Parathyroid adenoma (tissue), 2 donors: ENCODE measurements at regions not wholly inside any gene's neighbourhood (a gene's known extent, or its start where the extent isn't known, plus 50 kb on each side); places are given as distances from the start of the nearest gene placed in this dataset.

Experiments used
- H2AFZ ChIP-seq: fragments of 300-600 bp; sonication (generic); one replicate; pipeline ENCODE4 v1.7.0; 2017; ENCODE audit warnings: antibody characterized with exemption, mild to moderate bottlenecking
- H3K27ac ChIP-seq: fragments of 300-600 bp; sonication (generic); one replicate; pipeline ENCODE4 v1.7.0; 2017
- H3K27me3 ChIP-seq: fragments of 300-600 bp; sonication (generic); one replicate; pipeline ENCODE4 v1.7.0; 2017; ENCODE audit warnings: low read length; ENCODE audit not compliant: control insufficient read depth, insufficient read depth
- H3K36me3 ChIP-seq: fragments of 300-600 bp; sonication (generic); one replicate; pipeline ENCODE4 v1.7.0; 2017; ENCODE audit warnings: low read length; ENCODE audit not compliant: control insufficient read depth, insufficient read depth
- H3K4me1 ChIP-seq: fragments of 300-600 bp; sonication (generic); one replicate; pipeline ENCODE4 v1.7.0; 2017; ENCODE audit warnings: control low read depth
- H3K4me2 ChIP-seq: fragments of 300-600 bp; sonication (generic); one replicate; pipeline ENCODE4 v1.7.0; 2017; ENCODE audit warnings: low read length
- H3K4me3 ChIP-seq: fragments of 300-600 bp; sonication (generic); one replicate; pipeline ENCODE4 v1.7.0; 2017; ENCODE audit warnings: low read depth, low read length
- H3K79me2 ChIP-seq: fragments of 300-600 bp; sonication (generic); one replicate; pipeline ENCODE4 v1.7.0; 2017; ENCODE audit warnings: control low read depth
- H3K9ac ChIP-seq: fragments of 300-600 bp; sonication (generic); one replicate; pipeline ENCODE4 v1.7.0; 2017; ENCODE audit warnings: mild to moderate bottlenecking
- H3K9me3 ChIP-seq: fragments of 300-600 bp; sonication (generic); one replicate; pipeline ENCODE4 v1.7.0; 2017; ENCODE audit warnings: low read length; ENCODE audit not compliant: control insufficient read depth
- TF ChIP-seq, protein P1 (sequence below): fragments of 300-600 bp; sonication (generic); IDR thresholded peaks from one replicate; pipeline ENCODE4 v1.7.0; 2017; ENCODE audit warnings: antibody characterized with exemption, mild to moderate bottlenecking
- donor health status: primary hyperparathyroidism.

DNA sequence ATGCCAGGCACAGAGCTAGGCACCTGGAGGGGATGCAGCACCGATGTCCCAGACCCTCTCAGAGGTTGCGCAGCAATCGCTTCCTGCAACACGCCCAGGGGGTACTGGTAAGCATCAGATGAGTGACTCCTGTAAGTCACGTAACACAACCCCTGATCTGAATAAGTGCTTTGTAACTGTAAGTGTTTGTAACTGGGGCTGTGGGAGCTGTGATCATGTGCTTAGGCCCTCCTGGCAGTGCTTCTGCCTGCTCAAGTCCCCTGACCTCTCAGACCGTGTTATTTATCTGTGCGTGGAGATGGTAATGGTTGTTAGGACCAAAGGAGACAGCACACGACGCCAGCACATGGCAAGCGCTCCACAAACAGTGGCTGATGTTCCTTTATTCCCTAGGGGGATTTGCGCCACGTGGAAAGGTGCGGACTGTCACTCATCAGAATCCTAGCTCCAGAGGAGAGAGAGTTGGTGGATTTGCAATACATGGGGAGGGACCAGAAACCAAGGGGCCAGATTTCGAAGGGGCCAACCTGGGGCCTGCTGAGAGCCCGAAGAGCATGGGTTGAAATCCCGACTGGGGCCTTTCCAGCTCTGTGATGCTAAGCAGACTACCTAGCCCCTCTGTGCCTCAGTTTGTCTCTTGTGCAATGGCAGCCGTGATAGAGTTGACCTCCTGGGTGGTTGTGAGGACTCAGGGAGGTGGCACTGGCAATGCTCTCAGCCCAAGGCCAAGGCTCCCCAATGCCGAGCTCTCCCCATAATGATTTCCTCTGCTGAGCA is 151.8 kb downstream of the IRF8 start:
- no peak overlapping the region for H3K4me2 ChIP-seq
- H3K27me3 ChIP-seq, result peaks cover 4% of the 10 kb centered on the region
- no peak overlapping the region for H3K27ac ChIP-seq
- H3K9me3 ChIP-seq, result no peaks in the 10 kb centered on the region
- TF ChIP-seq, protein P1, sequence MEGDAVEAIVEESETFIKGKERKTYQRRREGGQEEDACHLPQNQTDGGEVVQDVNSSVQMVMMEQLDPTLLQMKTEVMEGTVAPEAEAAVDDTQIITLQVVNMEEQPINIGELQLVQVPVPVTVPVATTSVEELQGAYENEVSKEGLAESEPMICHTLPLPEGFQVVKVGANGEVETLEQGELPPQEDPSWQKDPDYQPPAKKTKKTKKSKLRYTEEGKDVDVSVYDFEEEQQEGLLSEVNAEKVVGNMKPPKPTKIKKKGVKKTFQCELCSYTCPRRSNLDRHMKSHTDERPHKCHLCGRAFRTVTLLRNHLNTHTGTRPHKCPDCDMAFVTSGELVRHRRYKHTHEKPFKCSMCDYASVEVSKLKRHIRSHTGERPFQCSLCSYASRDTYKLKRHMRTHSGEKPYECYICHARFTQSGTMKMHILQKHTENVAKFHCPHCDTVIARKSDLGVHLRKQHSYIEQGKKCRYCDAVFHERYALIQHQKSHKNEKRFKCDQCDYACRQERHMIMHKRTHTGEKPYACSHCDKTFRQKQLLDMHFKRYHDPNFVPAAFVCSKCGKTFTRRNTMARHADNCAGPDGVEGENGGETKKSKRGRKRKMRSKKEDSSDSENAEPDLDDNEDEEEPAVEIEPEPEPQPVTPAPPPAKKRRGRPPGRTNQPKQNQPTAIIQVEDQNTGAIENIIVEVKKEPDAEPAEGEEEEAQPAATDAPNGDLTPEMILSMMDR, result no peak
- no peaks in the 10 kb centered on the region for H3K36me3 ChIP-seq
- H3K4me1 ChIP-seq, result no peaks in the 10 kb centered on the region
- H3K9ac ChIP-seq, result no peak overlapping the region
- no peak overlapping the region for H3K4me3 ChIP-seq
- H3K79me2 ChIP-seq, result no peaks in the 10 kb centered on the region
- H2AFZ ChIP-seq, result no peak overlapping the region

DNA sequence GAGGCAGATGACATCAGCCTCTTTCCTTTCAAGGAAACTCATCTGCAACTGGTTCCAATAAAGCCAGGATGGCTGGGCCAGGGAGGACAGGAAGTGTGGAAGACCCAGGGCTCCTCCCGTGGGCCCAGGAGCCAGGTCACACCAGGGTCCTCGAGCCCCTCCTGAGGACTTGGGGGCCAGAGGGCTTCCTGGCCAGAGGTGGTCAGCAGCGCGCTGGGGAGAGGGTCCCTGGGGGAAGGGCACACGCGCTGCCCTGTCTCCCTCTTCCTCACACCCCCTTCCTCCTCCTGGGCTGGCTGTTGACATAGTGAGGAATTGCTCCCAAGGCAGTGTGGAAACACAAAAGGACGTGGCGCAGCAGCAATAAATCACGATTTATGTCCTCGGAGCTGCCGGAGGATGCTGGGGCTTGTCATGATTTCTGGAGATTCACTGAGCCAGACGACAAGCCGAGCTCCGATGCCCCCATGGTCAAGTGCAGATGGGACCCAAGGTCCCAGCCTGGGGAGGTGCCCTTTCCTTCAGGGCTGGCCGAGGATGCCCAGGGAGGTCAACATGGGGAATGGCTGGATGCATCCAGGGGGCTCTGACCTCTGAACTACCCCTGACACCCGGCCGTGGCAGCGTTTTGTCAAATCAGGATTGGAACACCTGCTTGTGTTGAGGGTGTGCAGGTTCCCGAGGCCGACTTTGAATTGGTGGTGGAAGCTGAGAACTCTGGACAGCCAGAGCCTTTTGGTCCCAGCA is 152.6 kb downstream of the IRF8 start:
- no peak overlapping the region for H2AFZ ChIP-seq
- H3K4me1 ChIP-seq, result no peaks in the 10 kb centered on the region
- no peak overlapping the region for H3K4me2 ChIP-seq
- no peak overlapping the region for H3K4me3 ChIP-seq
- no peaks in the 10 kb centered on the region for H3K9me3 ChIP-seq
- H3K27ac ChIP-seq, result no peak overlapping the region
- H3K79me2 ChIP-seq, result no peaks in the 10 kb centered on the region
- H3K27me3 ChIP-seq, result peaks cover 4% of the 10 kb centered on the region
- H3K9ac ChIP-seq, result no peak overlapping the region
- TF ChIP-seq, protein P1, result no peak
- H3K36me3 ChIP-seq, result no peaks in the 10 kb centered on the region

DNA sequence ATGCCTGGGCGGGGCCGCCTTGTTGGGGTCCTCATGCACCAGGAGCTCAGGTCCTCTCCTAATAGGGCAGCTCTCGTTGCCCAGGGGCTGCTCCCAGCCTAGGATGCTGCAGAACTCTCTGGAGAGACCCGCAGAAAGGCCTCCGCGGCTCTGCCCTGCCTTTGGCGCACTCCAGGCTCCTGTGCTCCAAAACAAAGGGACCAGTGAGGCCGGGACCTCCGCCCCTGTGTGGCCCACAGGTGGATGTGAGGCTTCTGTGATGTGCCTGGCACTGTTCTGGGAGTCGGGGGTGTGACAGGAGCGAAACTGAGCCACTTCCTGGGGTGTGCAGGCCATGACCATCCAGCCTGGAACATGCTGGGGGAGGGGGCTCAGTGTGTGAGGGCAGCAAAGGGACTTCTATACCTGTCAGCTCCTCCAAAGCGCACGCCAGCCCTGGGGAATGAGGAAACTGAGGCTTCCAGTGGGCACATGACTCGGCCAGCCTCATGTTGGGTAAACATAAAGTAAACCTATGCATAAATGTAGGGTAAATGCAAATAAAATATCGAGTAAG is 153.2 kb downstream of the IRF8 start:
- Histone ChIP-seq H3K4me1 (no peaks in the 10 kb centered on the region), H3K4me2 (no peak overlapping the region), H3K27me3 (peaks cover 4% of the 10 kb centered on the region), H2AFZ (no peak overlapping the region), H3K79me2 (no peaks in the 10 kb centered on the region), H3K9me3 (no peaks in the 10 kb centered on the region), H3K9ac (no peak overlapping the region), H3K36me3 (no peaks in the 10 kb centered on the region), H3K27ac (no peak overlapping the region), H3K4me3 (no peak overlapping the region)
- TF ChIP-seq, protein P1, result no peak

DNA sequence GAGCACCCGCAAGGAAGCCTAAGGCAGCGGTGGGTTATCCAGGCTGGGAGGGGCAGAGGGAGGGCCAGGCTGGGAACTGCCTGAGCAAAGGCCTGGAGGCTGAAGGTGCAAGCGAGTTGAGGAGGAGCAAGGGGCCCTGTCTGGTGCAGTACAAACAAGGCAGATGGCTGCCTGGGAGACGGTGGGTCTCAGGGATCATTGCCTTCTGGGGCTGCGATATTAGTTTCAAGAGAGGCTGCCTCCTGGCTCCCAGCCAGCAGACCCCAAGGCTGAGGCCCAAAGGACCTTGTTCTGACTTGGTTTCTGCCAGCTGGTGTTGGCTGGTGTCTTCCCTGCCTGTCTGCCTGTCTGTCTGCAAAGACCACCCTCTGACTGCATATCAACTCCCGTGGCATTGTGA is 154.0 kb downstream of the IRF8 start:
- Histone ChIP-seq H3K27me3 (peaks cover 4% of the 10 kb centered on the region), H2AFZ (no peak overlapping the region), H3K36me3 (no peaks in the 10 kb centered on the region), H3K9me3 (no peaks in the 10 kb centered on the region), H3K27ac (no peak overlapping the region), H3K79me2 (no peaks in the 10 kb centered on the region), H3K9ac (no peak overlapping the region), H3K4me3 (no peak overlapping the region), H3K4me2 (no peak overlapping the region), H3K4me1 (no peaks in the 10 kb centered on the region)
- TF ChIP-seq, protein P1, result no peak
